NCI-H2107 (cell line): ENCODE measurements at regions not wholly inside any gene's neighbourhood (a gene's known extent, or its start where the extent isn't known, plus 50 kb on each side); places are given as distances from the start of the nearest gene placed in this dataset.

Experiments
- DNase-seq: peaks from one replicate; lab custom pipeline; 2025; lab: John Stamatoyannopoulos, UW

- no peak for DNase-seq
Observed at GRCh38 chr5:133769842-133770241, 157.5 kb upstream of the FSTL4 start.

- DNase-seq: no peak
Observed at GRCh38 chr5:133763744-133764143, 151.4 kb upstream of the FSTL4 start.

DNA sequence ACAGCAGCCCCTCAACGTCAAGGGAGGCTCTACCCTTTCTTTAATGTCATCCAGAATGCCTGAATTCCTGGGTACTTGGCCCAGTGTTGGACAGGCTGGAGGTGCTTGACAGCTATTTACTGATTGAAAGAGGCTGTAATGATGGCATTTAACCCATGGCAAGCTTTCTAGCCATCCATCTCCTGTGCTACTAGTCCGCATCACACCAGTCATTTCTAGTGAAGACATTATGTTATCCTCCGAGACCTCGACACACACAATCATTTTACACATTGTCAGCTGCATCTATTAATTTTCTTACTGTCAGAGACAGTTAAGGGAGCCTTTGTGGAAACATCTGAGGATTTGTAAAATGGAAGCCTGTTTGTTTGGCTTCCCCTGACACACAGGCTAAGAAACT lies 149.3 kb upstream of the FSTL4 start:
- no peak for DNase-seq

- no peak for DNase-seq
Observed at GRCh38 chr5:133760532-133760931, 148.2 kb upstream of the FSTL4 start.

DNA sequence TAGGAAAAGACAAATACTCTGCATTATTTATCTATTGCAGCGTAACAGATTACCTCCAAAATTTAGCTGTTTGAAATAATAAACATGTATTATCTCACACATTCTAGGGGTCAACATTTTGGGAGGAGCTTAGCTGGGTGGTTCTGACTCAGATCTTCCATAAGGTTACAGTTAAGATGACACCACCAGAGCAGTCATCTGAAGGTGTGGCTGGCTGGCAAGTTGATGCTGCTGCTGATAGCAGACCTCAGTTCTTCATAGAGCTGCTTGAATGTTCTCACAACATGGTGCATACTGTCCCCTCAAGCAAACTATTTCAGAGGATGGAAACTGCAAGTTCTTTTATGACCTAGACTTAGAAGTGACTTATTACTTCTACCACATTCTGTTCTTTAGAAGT lies 146.3 kb upstream of the FSTL4 start:
- DNase-seq: no peak

DNA sequence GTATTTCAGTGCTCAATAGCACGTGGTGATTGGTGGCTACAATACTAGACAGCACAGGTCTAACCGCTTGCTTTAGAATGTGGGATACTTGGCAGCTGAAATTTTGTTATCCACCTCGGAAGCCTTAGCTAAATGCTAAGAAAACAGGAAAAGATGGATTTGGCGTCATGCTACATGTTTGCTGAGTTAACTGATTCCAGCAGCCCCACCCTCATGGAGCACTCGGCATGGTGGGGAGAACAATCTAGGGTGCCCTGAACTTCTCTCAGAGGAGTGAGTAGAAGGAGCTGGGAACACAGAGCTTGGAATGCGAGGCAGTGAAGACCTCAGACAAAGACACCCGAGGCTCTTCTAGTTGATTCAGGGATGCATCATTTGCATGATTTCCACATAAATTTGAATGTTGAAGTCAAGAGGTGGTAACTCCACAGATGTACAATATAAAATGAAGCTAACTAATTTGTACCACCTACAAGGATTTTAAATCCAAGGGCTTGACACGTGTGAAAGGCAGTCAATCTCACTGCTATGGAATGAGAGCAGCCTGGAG lies 145.1 kb upstream of the FSTL4 start:
- no peak for DNase-seq

DNA sequence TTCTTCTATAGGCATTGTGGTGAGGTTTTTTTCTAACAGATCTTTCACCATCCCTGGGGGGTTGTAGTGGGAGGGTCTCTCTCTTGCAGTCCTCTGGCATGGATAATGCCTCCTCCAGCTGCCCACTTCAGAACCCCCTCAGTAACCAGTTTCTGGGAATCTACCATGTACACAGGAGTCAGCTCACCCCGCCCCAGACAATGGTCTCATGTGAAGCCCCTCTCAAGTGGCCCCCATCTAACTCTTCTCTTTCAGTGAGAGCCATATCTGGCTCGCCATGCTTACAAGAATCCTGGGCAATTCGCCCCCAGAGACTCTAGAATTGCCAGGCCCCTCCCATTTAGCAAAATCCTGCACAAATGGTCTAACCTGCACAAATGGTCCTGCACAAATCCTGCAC lies 144.4 kb upstream of the FSTL4 start:
- no peak for DNase-seq

DNA sequence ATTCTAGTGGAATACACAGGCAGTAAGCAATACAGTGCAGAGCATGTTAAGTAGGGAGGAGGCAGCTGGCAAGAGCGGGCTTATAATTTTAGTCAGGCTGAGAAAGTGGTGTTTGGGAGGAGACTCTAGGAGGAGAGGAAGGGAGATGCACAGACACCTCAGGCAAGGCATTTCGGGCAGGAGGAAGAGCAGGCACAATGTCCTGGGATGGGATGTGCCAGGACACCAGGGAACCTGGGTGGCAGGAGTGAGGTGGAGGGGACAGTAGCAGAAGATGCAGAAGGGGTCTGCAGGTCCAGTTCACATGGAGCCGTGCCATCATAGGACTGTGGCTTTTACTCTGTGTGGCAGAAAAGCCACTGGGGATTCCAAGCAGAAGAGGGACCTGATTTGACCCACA lies 143.7 kb upstream of the FSTL4 start:
- DNase-seq: no peak

GRCh38 chr5:133754575-133755169 lies 142.3 kb upstream of the FSTL4 start:
- DNase-seq: no peak

DNA sequence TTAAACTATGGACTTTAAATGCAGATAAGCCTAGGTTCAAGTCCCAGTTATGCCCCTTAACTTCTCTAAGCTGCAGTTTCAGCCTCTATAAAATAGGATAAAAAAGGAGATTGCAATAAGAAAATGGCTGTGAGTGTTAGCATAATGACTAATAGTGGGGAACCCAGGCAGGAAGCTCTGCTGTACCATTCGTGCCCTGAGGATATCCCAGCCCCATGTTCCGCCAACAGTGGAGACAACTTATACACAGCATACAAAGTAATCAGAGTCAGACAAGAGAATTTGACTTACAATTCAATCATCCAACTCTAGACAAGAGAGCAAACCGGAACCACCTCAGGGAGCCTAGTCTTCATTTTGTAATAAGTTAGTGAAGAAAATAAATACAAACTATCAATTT lies 141.5 kb upstream of the FSTL4 start:
- DNase-seq: no peak

GRCh38 chr5:133751846-133752245 lies 139.5 kb upstream of the FSTL4 start:
- DNase-seq: no peak

GRCh38 chr5:133751421-133751820 lies 139.1 kb upstream of the FSTL4 start:
- DNase-seq: no peak

DNA sequence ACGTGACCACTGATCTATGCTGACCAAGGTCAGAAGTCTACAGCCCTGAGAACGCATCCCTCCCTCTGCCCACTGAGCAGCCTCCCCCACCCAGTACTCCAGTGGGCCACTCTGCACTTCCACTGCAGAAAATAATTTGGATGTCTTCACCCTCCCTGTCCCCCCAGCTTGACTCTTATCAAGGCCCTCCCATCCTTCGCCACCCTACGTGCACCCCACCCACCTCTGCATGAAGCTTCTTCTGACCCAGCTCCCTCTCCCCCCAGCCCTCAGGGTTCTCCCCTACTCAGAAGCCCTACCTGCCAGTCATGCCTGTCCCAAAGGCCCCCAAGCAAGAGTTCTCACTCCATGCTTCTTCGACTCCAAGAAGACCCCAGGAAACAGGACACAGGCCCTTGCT lies 138.5 kb upstream of the FSTL4 start:
- no peak for DNase-seq

GRCh38 chr5:133750356-133750755 lies 138.0 kb upstream of the FSTL4 start:
- DNase-seq: no peak

DNA sequence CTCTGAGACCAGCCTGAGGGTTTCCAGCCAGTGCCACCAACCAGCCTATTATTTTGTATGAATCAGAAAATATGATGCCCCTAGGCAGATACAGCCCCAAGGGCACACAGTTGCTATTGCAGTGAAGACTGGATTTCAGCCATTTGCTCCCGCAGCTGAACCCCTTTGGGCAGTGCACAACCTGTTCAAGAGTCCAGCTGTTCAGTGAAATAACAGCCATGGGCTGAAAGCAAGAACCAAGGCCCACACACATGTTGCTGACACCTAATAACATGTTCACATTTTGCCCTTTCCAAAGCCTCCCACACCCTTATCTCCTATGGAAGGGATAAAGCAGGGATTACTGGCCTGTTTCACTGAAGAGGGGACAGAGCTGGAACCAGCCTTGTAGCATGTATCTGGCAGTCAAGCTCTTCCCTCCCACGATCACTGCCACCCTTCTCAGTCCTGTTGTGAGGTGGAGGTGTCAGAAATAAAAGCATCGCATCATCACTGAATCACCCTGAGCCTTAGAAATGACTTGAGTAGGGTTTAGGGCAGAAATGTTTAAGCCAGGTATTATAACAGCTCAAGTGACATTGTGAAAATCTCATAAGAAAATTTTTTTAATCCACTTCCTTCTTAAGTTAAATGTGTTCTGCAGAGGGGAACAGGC lies 137.1 kb upstream of the FSTL4 start:
- DNase-seq: no peak

- DNase-seq: no peak
Observed at GRCh38 chr5:133746834-133747233, 134.5 kb upstream of the FSTL4 start.

DNA sequence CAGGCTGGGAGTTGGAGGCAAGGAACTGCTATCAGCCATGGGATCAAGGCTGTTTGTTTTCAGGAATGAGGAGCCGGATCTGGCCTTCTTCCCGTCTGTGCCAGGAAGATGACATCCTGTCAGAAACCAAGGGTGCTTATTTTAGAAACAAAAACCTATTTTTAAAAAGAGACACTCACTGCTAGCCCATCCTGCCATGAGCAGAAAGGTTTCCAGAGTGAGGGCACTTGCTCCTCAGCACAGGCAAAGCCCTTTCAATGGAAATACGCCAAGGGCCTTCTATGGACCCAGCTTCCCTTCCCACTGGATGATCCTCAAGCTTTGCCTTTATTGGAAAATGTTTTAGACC lies 132.6 kb upstream of the FSTL4 start:
- no peak for DNase-seq

DNA sequence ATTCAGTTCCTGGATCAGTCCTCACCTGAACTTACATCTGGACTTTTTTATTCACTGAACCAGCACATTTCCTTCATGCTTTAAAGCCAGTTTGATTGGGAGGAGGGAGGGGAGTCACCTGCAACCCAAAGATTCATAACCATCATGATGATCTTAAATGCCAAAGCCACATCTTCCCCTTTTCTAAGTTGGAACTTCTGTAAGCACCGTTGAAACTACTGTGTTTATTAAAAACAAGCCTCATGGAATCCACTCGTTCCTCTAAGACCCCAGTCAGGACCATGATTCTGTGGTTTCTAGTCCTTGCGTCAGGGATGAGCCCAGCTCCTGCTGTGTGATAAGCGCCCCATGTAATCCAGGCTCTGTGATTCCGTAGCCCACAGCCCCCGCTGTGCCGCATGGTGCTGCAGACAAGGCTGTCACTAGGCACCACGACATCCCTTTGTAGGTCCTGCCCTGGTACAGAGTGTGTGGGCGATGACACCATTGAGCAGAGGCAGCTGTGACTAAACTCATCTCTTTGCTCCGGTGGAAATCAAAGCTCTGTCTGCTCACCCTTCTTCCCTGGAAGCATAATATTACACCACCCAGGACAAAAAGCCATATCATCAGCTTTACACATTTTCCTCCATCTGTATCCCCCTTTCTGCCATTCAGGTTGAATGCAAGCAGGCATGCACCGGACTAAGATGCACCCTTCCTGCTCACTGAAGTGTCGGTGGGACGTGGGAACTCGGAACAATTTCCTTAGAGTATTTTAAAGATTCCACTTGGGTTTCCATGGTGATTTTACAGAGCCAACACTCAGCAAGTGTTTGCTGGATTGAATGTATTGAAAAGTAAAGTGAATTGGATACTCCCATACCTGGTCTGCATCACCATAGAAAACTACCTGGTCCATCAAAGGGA lies 132.0 kb upstream of the FSTL4 start:
- no peak for DNase-seq

DNA sequence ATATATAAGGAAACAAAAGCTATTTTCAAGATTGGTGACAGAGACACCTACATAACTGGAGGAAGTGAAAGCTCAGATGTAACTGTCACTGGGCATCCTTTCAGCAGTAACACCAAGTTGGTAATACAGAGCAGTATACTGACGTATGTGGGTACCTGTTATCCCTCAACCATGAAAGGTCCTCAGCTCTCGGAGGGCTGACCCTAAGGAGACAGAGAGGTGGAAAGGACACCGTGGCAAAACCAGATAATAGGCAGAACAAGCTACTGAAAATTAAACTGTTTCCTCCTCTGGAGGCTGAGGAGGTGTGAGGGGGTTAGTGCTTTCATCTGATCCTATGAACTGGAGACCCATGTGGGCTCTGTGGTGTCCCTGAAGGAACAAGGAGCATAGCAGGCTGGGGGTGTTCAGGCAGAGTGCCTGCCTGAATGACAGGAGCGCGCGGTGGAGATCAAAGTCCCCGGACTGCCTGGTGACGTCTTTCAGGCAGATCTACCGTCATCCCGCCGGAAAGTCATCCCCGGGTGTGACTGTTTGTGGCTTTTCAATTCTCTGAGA lies 130.2 kb upstream of the FSTL4 start:
- no peak for DNase-seq

DNA sequence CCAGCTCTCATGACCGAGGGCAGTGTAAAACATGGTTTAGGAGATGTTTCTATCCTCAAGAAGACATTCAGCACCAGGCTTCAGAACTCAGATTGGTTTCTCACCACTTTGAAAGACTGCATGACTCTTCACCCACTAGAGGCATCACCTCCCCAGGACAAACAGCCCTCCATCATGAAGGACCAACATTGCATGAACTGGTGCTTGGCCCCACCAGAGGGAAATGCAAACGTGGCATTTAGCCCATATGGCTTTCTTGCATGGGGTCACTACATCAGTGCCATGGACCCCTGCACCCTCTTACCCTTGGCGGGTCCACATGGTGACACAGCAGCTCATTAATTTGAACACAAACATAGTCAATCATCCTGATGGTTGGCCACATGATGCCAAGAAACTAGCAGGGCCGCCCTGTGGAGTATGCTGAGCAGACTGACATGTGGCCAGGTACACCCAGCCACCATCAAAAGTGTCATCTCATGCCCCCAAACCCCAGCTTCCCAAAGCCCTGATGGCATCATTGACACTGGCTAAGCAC lies 129.5 kb upstream of the FSTL4 start:
- no peak for DNase-seq

DNA sequence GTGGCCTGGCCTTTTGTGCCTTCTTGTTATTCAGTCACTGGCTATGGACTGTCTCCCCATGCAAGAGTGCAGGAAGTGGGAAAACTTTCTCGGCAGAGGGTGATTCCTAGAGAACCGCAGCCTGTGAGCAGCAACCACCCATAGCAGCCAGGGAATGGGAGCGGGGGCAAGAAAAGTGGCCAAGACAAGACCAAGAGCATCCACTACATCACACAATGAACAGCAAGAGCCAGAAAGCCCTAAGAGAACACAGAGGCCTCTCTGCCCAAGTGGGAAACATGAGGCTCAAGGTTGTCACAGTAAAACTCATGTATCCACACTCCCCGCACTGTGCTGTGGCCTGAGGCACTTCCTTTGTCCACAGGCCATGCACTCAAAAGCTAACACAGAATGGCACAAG lies 129.1 kb upstream of the FSTL4 start:
- DNase-seq: no peak

DNA sequence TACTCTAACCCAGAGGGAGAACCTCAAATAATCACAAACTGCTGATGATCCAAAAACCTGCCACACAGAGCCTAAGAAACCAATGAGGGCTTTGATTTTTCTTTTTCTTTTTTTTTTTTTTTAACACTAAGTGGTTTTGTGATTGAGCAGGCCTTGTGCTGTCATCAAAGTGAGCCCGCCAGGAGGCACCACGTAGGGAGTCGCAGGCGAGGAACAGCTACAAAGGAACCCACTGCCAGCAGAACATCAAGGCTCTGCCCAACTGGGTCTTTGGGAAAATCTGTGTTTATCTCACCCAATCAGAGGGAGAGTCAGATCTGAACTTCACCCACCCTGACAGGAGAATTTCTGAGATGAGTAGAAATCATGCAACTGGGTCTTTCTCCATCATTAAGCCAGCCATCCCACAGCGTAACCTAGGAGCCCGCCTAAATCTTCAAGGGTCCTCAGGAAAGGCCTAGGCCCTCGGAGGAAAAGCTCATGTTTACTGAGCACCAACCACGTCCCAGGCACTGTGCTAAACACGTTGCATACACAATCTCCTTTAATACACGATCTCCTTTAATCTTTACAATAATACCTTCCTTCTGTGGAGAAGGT lies 126.9 kb upstream of the FSTL4 start:
- no peak for DNase-seq
